H1 (cell line): ENCODE measurements at regions not wholly inside any gene's neighbourhood (a gene's known extent, or its start where the extent isn't known, plus 50 kb on each side); places are given as distances from the start of the nearest gene placed in this dataset.

ENCODE experiments used
- ATF2 ChIP-seq: IDR thresholded peaks from 2 replicates; pipeline ENCODE4 v1.6.1; 2012; ENCODE audit warnings: low read length, inconsistent platforms
- MAFK ChIP-seq: IDR thresholded peaks from 2 replicates; pipeline ENCODE4 v1.6.1; 2012; ENCODE audit warnings: low read depth, mild to moderate bottlenecking, improper control_type of control experiment, low read length
- SAP30 ChIP-seq: fragments of 300-600 bp; sonication (generic); IDR thresholded peaks from 2 replicates; pipeline ENCODE4 v1.7.1; 2012; ENCODE audit warnings: low read length, moderate library complexity, mild to moderate bottlenecking, inconsistent platforms; ENCODE audit not compliant: insufficient read depth, insufficient replicate concordance
- SUZ12 ChIP-seq: fragments of 200-600 bp; sonication (generic); IDR thresholded peaks from 2 replicates; pipeline ENCODE4 v1.6.1; 2012; ENCODE audit warnings: mild to moderate bottlenecking, inconsistent platforms, low read length, moderate library complexity, mixed read lengths
- TAF1 ChIP-seq: IDR thresholded peaks from 2 replicates; pipeline ENCODE4 v1.6.1; 2011; ENCODE audit warnings: mild to moderate bottlenecking, low read depth, low read length
- TF ChIP-seq, protein P1 (sequence below): fragments of 300-600 bp; sonication (generic); IDR thresholded peaks from 2 replicates; pipeline ENCODE4 v1.7.1; 2012; ENCODE audit warnings: low read length, moderate library complexity, mild to moderate bottlenecking, inconsistent platforms; ENCODE audit not compliant: insufficient replicate concordance

GRCh38 chr15:31828594-31828993, 201.7 kb upstream of the CHRNA7 start (continued):
- TF ChIP-seq, protein P1, sequence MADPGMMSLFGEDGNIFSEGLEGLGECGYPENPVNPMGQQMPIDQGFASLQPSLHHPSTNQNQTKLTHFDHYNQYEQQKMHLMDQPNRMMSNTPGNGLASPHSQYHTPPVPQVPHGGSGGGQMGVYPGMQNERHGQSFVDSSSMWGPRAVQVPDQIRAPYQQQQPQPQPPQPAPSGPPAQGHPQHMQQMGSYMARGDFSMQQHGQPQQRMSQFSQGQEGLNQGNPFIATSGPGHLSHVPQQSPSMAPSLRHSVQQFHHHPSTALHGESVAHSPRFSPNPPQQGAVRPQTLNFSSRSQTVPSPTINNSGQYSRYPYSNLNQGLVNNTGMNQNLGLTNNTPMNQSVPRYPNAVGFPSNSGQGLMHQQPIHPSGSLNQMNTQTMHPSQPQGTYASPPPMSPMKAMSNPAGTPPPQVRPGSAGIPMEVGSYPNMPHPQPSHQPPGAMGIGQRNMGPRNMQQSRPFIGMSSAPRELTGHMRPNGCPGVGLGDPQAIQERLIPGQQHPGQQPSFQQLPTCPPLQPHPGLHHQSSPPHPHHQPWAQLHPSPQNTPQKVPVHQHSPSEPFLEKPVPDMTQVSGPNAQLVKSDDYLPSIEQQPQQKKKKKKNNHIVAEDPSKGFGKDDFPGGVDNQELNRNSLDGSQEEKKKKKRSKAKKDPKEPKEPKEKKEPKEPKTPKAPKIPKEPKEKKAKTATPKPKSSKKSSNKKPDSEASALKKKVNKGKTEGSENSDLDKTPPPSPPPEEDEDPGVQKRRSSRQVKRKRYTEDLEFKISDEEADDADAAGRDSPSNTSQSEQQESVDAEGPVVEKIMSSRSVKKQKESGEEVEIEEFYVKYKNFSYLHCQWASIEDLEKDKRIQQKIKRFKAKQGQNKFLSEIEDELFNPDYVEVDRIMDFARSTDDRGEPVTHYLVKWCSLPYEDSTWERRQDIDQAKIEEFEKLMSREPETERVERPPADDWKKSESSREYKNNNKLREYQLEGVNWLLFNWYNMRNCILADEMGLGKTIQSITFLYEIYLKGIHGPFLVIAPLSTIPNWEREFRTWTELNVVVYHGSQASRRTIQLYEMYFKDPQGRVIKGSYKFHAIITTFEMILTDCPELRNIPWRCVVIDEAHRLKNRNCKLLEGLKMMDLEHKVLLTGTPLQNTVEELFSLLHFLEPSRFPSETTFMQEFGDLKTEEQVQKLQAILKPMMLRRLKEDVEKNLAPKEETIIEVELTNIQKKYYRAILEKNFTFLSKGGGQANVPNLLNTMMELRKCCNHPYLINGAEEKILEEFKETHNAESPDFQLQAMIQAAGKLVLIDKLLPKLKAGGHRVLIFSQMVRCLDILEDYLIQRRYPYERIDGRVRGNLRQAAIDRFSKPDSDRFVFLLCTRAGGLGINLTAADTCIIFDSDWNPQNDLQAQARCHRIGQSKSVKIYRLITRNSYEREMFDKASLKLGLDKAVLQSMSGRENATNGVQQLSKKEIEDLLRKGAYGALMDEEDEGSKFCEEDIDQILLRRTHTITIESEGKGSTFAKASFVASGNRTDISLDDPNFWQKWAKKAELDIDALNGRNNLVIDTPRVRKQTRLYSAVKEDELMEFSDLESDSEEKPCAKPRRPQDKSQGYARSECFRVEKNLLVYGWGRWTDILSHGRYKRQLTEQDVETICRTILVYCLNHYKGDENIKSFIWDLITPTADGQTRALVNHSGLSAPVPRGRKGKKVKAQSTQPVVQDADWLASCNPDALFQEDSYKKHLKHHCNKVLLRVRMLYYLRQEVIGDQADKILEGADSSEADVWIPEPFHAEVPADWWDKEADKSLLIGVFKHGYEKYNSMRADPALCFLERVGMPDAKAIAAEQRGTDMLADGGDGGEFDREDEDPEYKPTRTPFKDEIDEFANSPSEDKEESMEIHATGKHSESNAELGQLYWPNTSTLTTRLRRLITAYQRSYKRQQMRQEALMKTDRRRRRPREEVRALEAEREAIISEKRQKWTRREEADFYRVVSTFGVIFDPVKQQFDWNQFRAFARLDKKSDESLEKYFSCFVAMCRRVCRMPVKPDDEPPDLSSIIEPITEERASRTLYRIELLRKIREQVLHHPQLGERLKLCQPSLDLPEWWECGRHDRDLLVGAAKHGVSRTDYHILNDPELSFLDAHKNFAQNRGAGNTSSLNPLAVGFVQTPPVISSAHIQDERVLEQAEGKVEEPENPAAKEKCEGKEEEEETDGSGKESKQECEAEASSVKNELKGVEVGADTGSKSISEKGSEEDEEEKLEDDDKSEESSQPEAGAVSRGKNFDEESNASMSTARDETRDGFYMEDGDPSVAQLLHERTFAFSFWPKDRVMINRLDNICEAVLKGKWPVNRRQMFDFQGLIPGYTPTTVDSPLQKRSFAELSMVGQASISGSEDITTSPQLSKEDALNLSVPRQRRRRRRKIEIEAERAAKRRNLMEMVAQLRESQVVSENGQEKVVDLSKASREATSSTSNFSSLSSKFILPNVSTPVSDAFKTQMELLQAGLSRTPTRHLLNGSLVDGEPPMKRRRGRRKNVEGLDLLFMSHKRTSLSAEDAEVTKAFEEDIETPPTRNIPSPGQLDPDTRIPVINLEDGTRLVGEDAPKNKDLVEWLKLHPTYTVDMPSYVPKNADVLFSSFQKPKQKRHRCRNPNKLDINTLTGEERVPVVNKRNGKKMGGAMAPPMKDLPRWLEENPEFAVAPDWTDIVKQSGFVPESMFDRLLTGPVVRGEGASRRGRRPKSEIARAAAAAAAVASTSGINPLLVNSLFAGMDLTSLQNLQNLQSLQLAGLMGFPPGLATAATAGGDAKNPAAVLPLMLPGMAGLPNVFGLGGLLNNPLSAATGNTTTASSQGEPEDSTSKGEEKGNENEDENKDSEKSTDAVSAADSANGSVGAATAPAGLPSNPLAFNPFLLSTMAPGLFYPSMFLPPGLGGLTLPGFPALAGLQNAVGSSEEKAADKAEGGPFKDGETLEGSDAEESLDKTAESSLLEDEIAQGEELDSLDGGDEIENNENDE = no peak
- TF ChIP-seq MAFK = no peak
- no peak for TF ChIP-seq ATF2
- TF ChIP-seq TAF1 = no peak
- TF ChIP-seq SAP30 = no peak
- no peak for TF ChIP-seq SUZ12
- TF ChIP-seq, all 59 proteins: peak for 0
